Stimulated activated CD4-positive, alpha-beta T cell treated with anti-CD3 and anti-CD28 coated beads, Interleukin-2, amount 100 ng/mL, for 24 hours (primary cell): ENCODE measurements at regions not wholly inside any gene's neighbourhood (a gene's known extent, or its start where the extent isn't known, plus 50 kb on each side); places are given as distances from the start of the nearest gene placed in this dataset.
"Not testable (repeated sequence)": the region's sequence is repeated elsewhere in the genome, so short reads cannot be mapped to it uniquely, and the experiment has no call there.

ENCODE experiments used
- DNase-seq, 2 donors: peaks; one replicate each; pipeline ENCODE4 v3.0.0-alpha.2; 2020

- DNase-seq: no peak
Observed at GRCh38 chr21:30104241-30104640, 62.4 kb downstream of the CLDN17 start.

GRCh38 chr21:30102871-30103270 lies 63.7 kb downstream of the CLDN17 start:
- DNase-seq: no peak

GRCh38 chr21:30101967-30102366 lies 64.6 kb downstream of the CLDN17 start:
- no peak for DNase-seq

GRCh38 chr21:30097791-30098190 lies 68.8 kb downstream of the CLDN17 start:
- no peak for DNase-seq

GRCh38 chr21:30083225-30083945 lies 83.2 kb downstream of the CLDN17 start:
- DNase-seq: no peak

GRCh38 chr21:30081506-30081905 lies 85.1 kb downstream of the CLDN17 start:
- DNase-seq: no peak

- peak in 1 of 2 donors; percentile 1 for DNase-seq
Observed at GRCh38 chr21:30072496-30072895, 94.1 kb downstream of the CLDN17 start.

GRCh38 chr21:30058928-30059327 lies 107.7 kb downstream of the CLDN17 start:
- DNase-seq: no peak

- DNase-seq: no peak
Observed at GRCh38 chr21:30057108-30057507, 109.5 kb downstream of the CLDN17 start.

- DNase-seq: no peak
Observed at GRCh38 chr21:30048570-30048969, 108.8 kb upstream of the GRIK1 start.

GRCh38 chr21:30044447-30045064 lies 104.8 kb upstream of the GRIK1 start:
- DNase-seq: peak; percentile 2 to 22

- no peak for DNase-seq
Observed at GRCh38 chr21:30042443-30042842, 102.6 kb upstream of the GRIK1 start.

- DNase-seq: no peak
Observed at GRCh38 chr21:30033441-30033840, 93.6 kb upstream of the GRIK1 start.

GRCh38 chr21:30030416-30030815 lies 90.6 kb upstream of the GRIK1 start:
- no peak for DNase-seq

GRCh38 chr21:30028537-30028936 lies 88.7 kb upstream of the GRIK1 start:
- no peak for DNase-seq

GRCh38 chr21:30027986-30028385 lies 88.2 kb upstream of the GRIK1 start:
- DNase-seq: no peak

- not testable (repeated sequence) for DNase-seq
Observed at GRCh38 chr21:30023056-30023455, 83.3 kb upstream of the GRIK1 start.

- DNase-seq: no peak
Observed at GRCh38 chr21:30014886-30015285, 75.1 kb upstream of the GRIK1 start.

- DNase-seq: no peak
Observed at GRCh38 chr21:29991624-29992023, 51.8 kb upstream of the GRIK1 start.

- no peak for DNase-seq
Observed at GRCh38 chr21:29989634-29990234, 49.9 kb upstream of the GRIK1 start.
